NCI-H446 (cell line): ENCODE measurements at regions not wholly inside any gene's neighbourhood (a gene's known extent, or its start where the extent isn't known, plus 50 kb on each side); places are given as distances from the start of the nearest gene placed in this dataset.

ENCODE experiments used
- DNase-seq, 2 experiments: peaks; one replicate each; lab custom pipeline; 2025; lab: John Stamatoyannopoulos, UW

- DNase-seq: no peak
These were observed 535.6 kb downstream of the QKI start for GRCh38 chr6:163950159-163950558.

GRCh38 chr6:163949431-163949830, 534.9 kb downstream of the QKI start:
- DNase-seq: no peak

- DNase-seq: no peak
These were observed 533.7 kb downstream of the QKI start for GRCh38 chr6:163948250-163948649.

GRCh38 chr6:163947276-163947675, 532.8 kb downstream of the QKI start:
- no peak for DNase-seq

- no peak for DNase-seq
These were observed 531.9 kb downstream of the QKI start for GRCh38 chr6:163946437-163946836.

- DNase-seq: no peak
These were observed 531.3 kb downstream of the QKI start for GRCh38 chr6:163945808-163946207.

- no peak for DNase-seq
These were observed 530.4 kb downstream of the QKI start for GRCh38 chr6:163944897-163945296.

GRCh38 chr6:163943607-163944385, 529.3 kb downstream of the QKI start:
- no peak for DNase-seq

- no peak for DNase-seq
These were observed 528.3 kb downstream of the QKI start for GRCh38 chr6:163942790-163943189.

GRCh38 chr6:163941624-163941976, 527.1 kb downstream of the QKI start:
- DNase-seq: no peak

- DNase-seq: no peak
These were observed 526.4 kb downstream of the QKI start for GRCh38 chr6:163940705-163941623.

- no peak for DNase-seq
These were observed 522.6 kb downstream of the QKI start for GRCh38 chr6:163937071-163937470.

- no peak for DNase-seq
These were observed 520.7 kb downstream of the QKI start for GRCh38 chr6:163935158-163935762.

- DNase-seq: no peak
These were observed 515.5 kb downstream of the QKI start for GRCh38 chr6:163930012-163930411.

- no peak for DNase-seq
These were observed 515.0 kb downstream of the QKI start for GRCh38 chr6:163929538-163929937.

GRCh38 chr6:163926642-163927041, 512.1 kb downstream of the QKI start:
- DNase-seq: peak; percentile 2 to 25

- DNase-seq: no peak
These were observed 511.3 kb downstream of the QKI start for GRCh38 chr6:163925839-163926238.

- DNase-seq: no peak
These were observed 509.3 kb downstream of the QKI start for GRCh38 chr6:163923658-163924411.

GRCh38 chr6:163922562-163922961, 508.0 kb downstream of the QKI start:
- DNase-seq: no peak

- DNase-seq: no peak
These were observed 505.1 kb downstream of the QKI start for GRCh38 chr6:163919652-163920051.

- no peak for DNase-seq
These were observed 502.0 kb downstream of the QKI start for GRCh38 chr6:163916315-163917081.
